SK-N-SH treated with all-trans-retinoic acid at 6 μM for 48 hours (cell line): ENCODE measurements at regions not wholly inside any gene's neighbourhood (a gene's known extent, or its start where the extent isn't known, plus 50 kb on each side); places are given as distances from the start of the nearest gene placed in this dataset.

Experiments
- CSDC2 ChIP-seq: fragments of 250-450 bp; sonication (Bioruptor Pico); IDR thresholded peaks from 2 replicates; pipeline ENCODE4 v1.5.0; 2020; ENCODE audit warnings: mild to moderate bottlenecking, moderate library complexity
- ESRRG ChIP-seq: fragments of 250-450 bp; sonication (Bioruptor Pico); IDR thresholded peaks from 2 replicates; pipeline ENCODE4 v1.6.1; 2021; ENCODE audit warnings: mild to moderate bottlenecking
- OSR1 ChIP-seq: fragments of 250-450 bp; sonication (Bioruptor Pico); IDR thresholded peaks from 2 replicates; pipeline ENCODE4 v1.8.0; 2022; ENCODE audit warnings: moderate library complexity, mild to moderate bottlenecking, inconsistent platforms
- RARB ChIP-seq: fragments of 250-450 bp; sonication (Bioruptor Pico); IDR thresholded peaks from 2 replicates; pipeline ENCODE4 v1.8.0; 2021; ENCODE audit warnings: mild to moderate bottlenecking, moderate library complexity
- SNAI2 ChIP-seq: fragments of 250-450 bp; sonication (Bioruptor Pico); IDR thresholded peaks from 2 replicates; pipeline ENCODE4 v1.5.0; 2020; ENCODE audit warnings: mild to moderate bottlenecking, moderate library complexity
- TCF4 ChIP-seq: fragments of 250-450 bp; sonication (Bioruptor Pico); IDR thresholded peaks from 2 replicates; pipeline ENCODE4 v1.8.0; 2021; ENCODE audit warnings: mild to moderate bottlenecking, moderate library complexity, borderline replicate concordance
- ZFP30 ChIP-seq: fragments of 450-650 bp; formaldehyde crosslinking; IDR thresholded peaks from 2 replicates; pipeline ENCODE4 v1.5.0; 2022; ENCODE audit warnings: mild to moderate bottlenecking, moderate library complexity
- ZNF565 ChIP-seq: fragments of 450-650 bp; formaldehyde crosslinking; conservative IDR thresholded peaks from 2 replicates; pipeline ENCODE4 v1.5.0; 2020; ENCODE audit warnings: low read depth, mild to moderate bottlenecking, moderate library complexity
- ZNF8 ChIP-seq: fragments of 450-650 bp; formaldehyde crosslinking; IDR thresholded peaks from 2 replicates; pipeline ENCODE4 v1.5.0; 2020; ENCODE audit warnings: mild to moderate bottlenecking, moderate library complexity
- TF ChIP-seq, protein P1 (sequence below): fragments of 250-450 bp; sonication (Bioruptor Pico); IDR thresholded peaks from 2 replicates; pipeline ENCODE4 v1.8.0; 2020; ENCODE audit warnings: mild to moderate bottlenecking, moderate library complexity, borderline replicate concordance
- TF ChIP-seq, protein P2 (sequence below): fragments of 250-450 bp; sonication (Bioruptor Pico); IDR thresholded peaks from 2 replicates; pipeline ENCODE4 v1.5.1; 2020; ENCODE audit warnings: low read depth, mild to moderate bottlenecking, moderate library complexity
- TF ChIP-seq, protein P3 (sequence below): fragments of 250-450 bp; sonication (Bioruptor Pico); IDR thresholded peaks from 2 replicates; pipeline ENCODE4 v1.5.0; 2020; ENCODE audit warnings: mild to moderate bottlenecking, moderate library complexity

DNA sequence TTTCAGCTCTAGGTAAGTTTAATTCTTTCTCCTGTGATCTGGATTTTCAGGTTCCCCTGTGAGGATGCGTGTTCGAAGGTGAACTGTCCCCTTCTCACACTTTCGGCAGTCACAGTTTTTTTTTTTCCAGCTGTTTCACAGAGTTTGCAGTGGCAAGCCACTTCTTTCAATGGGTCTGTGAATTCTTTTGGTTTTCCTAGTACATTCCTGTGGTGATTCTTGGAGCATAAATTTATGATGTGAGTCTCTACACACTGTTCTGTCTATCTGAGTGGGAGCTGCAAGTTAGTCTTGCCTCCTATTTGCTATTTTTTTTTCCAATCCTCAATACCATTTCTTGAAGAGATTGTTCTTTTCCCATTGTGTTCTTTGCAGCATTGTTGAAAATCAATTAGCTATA is 595.5 kb downstream of the RAPGEF2 start:
- TF ChIP-seq, protein P1, sequence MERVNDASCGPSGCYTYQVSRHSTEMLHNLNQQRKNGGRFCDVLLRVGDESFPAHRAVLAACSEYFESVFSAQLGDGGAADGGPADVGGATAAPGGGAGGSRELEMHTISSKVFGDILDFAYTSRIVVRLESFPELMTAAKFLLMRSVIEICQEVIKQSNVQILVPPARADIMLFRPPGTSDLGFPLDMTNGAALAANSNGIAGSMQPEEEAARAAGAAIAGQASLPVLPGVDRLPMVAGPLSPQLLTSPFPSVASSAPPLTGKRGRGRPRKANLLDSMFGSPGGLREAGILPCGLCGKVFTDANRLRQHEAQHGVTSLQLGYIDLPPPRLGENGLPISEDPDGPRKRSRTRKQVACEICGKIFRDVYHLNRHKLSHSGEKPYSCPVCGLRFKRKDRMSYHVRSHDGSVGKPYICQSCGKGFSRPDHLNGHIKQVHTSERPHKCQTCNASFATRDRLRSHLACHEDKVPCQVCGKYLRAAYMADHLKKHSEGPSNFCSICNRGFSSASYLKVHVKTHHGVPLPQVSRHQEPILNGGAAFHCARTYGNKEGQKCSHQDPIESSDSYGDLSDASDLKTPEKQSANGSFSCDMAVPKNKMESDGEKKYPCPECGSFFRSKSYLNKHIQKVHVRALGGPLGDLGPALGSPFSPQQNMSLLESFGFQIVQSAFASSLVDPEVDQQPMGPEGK (CRISPR knock-in tag): no peak
- no peak for TF ChIP-seq TCF4
- TF ChIP-seq, protein P2, sequence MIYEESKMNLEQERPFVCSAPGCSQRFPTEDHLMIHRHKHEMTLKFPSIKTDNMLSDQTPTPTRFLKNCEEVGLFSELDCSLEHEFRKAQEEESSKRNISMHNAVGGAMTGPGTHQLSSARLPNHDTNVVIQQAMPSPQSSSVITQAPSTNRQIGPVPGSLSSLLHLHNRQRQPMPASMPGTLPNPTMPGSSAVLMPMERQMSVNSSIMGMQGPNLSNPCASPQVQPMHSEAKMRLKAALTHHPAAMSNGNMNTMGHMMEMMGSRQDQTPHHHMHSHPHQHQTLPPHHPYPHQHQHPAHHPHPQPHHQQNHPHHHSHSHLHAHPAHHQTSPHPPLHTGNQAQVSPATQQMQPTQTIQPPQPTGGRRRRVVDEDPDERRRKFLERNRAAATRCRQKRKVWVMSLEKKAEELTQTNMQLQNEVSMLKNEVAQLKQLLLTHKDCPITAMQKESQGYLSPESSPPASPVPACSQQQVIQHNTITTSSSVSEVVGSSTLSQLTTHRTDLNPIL (CRISPR knock-in tag): no peak
- TF ChIP-seq, protein P3, sequence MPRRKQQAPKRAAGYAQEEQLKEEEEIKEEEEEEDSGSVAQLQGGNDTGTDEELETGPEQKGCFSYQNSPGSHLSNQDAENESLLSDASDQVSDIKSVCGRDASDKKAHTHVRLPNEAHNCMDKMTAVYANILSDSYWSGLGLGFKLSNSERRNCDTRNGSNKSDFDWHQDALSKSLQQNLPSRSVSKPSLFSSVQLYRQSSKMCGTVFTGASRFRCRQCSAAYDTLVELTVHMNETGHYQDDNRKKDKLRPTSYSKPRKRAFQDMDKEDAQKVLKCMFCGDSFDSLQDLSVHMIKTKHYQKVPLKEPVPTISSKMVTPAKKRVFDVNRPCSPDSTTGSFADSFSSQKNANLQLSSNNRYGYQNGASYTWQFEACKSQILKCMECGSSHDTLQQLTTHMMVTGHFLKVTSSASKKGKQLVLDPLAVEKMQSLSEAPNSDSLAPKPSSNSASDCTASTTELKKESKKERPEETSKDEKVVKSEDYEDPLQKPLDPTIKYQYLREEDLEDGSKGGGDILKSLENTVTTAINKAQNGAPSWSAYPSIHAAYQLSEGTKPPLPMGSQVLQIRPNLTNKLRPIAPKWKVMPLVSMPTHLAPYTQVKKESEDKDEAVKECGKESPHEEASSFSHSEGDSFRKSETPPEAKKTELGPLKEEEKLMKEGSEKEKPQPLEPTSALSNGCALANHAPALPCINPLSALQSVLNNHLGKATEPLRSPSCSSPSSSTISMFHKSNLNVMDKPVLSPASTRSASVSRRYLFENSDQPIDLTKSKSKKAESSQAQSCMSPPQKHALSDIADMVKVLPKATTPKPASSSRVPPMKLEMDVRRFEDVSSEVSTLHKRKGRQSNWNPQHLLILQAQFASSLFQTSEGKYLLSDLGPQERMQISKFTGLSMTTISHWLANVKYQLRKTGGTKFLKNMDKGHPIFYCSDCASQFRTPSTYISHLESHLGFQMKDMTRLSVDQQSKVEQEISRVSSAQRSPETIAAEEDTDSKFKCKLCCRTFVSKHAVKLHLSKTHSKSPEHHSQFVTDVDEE (CRISPR knock-in tag): no peak
- TF ChIP-seq SNAI2: no peak
- TF ChIP-seq OSR1 (CRISPR knock-in tag): no peak
- no peak for TF ChIP-seq ESRRG (CRISPR knock-in tag)
- TF ChIP-seq ZNF8: no peak
- TF ChIP-seq ZNF565 (CRISPR knock-in tag): no peak
- no peak for TF ChIP-seq RARB
- TF ChIP-seq CSDC2 (CRISPR knock-in tag): no peak
- no peak for TF ChIP-seq ZFP30 (CRISPR knock-in tag)
